Smooth muscle cell (in vitro differentiated cells): ENCODE measurements at regions not wholly inside any gene's neighbourhood (a gene's known extent, or its start where the extent isn't known, plus 50 kb on each side); places are given as distances from the start of the nearest gene placed in this dataset.

Source experiments
- DNase-seq: peaks from one replicate; lab custom pipeline; 2025; ENCODE audit not compliant: unreplicated experiment; lab: John Stamatoyannopoulos, UW
- H2AFZ ChIP-seq: fragments of 200-600 bp; sonication (generic); 2 replicates; pipeline ENCODE4 v1.6.0; 2016; ENCODE audit warnings: antibody characterized with exemption, low read depth, mild to moderate bottlenecking
- H3F3A ChIP-seq: fragments of 200-600 bp; sonication (generic); 2 replicates; pipeline ENCODE4 v1.6.0; 2017; ENCODE audit warnings: antibody characterized with exemption, low read depth
- H3K27ac ChIP-seq: fragments of 200-600 bp; sonication (generic); 2 replicates; pipeline ENCODE4 v1.5.1; 2016; ENCODE audit warnings: low read depth, mild to moderate bottlenecking
- H3K27me3 ChIP-seq: fragments of 200-600 bp; sonication (generic); 2 replicates; pipeline ENCODE4 v1.6.1; 2016; ENCODE audit warnings: low read depth, mild to moderate bottlenecking
- H3K36me3 ChIP-seq: fragments of 200-600 bp; sonication (generic); 2 replicates; pipeline ENCODE4 v1.5.1; 2016; ENCODE audit warnings: low read depth
- H3K4me1 ChIP-seq: fragments of 200-600 bp; sonication (generic); 2 replicates; pipeline ENCODE4 v1.5.1; 2016; ENCODE audit warnings: low read depth
- H3K4me2 ChIP-seq: fragments of 200-600 bp; sonication (generic); 2 replicates; pipeline ENCODE4 v1.6.0; 2016; ENCODE audit warnings: mild to moderate bottlenecking
- H3K4me3 ChIP-seq: fragments of 200-600 bp; sonication (generic); 2 replicates; pipeline ENCODE4 v1.5.1; 2016; ENCODE audit warnings: mild to moderate bottlenecking
- H3K79me2 ChIP-seq: fragments of 200-600 bp; sonication (generic); 2 replicates; pipeline ENCODE4 v1.6.0; 2016; ENCODE audit warnings: low read depth, mild to moderate bottlenecking
- H3K9ac ChIP-seq: fragments of 200-600 bp; sonication (generic); 2 replicates; pipeline ENCODE4 v1.6.0; 2016; ENCODE audit warnings: low read depth
- H3K9me3 ChIP-seq: fragments of 200-600 bp; sonication (generic); replicated peaks from 2 replicates; pipeline ENCODE4 v1.5.1; 2016; ENCODE audit warnings: low read depth
- H4K20me1 ChIP-seq: fragments of 200-600 bp; sonication (generic); 2 replicates; pipeline ENCODE4 v1.6.0; 2016; ENCODE audit warnings: low read depth
- CTCF ChIP-seq: fragments of 200-600 bp; sonication (generic); IDR thresholded peaks from 2 replicates; pipeline ENCODE4 v1.5.1; 2017; ENCODE audit warnings: borderline replicate concordance, mild to moderate bottlenecking, antibody characterized with exemption; ENCODE audit not compliant: insufficient read depth, poor library complexity, severe bottlenecking
- WGBS: methylation state at CpG from one replicate; pipeline ENCODE4 v1.1.7; 2016; ENCODE audit warnings: low lambda C conversion rate; 5-methylcytosine and 5-hydroxymethylcytosine counted together

- Histone ChIP-seq H3F3A (peaks cover 13% of the 10 kb centered on the region), H3K4me2 (no peak overlapping the region), H3K4me1 (peaks cover 7% of the 10 kb centered on the region), H3K4me3 (no peak overlapping the region), H3K27ac (no peak overlapping the region), H3K9me3 (no peaks in the 10 kb centered on the region), H2AFZ (no peak overlapping the region), H3K36me3 (no peaks in the 10 kb centered on the region), H3K79me2 (no peaks in the 10 kb centered on the region), H3K27me3 (no peaks in the 10 kb centered on the region), H4K20me1 (no peaks in the 10 kb centered on the region), H3K9ac (no peak overlapping the region)
- no peak for DNase-seq
- 98% methylated on average over 2 of the region's 2 CpGs for WGBS
- TF ChIP-seq CTCF: no peak
Observed at GRCh38 chr6:22752522-22752921, 183.2 kb downstream of the HDGFL1 start.

- Histone ChIP-seq H3K79me2 (no peaks in the 10 kb centered on the region), H3K4me2 (peak overlapping the region; percentile 53), H3K36me3 (no peaks in the 10 kb centered on the region), H3K27ac (peak overlapping the region; percentile 82), H3K4me3 (no peak overlapping the region), H3K4me1 (peaks cover 7% of the 10 kb centered on the region), H3F3A (peaks cover 13% of the 10 kb centered on the region), H4K20me1 (no peaks in the 10 kb centered on the region), H3K27me3 (no peaks in the 10 kb centered on the region), H2AFZ (peak overlapping the region; percentile 84), H3K9ac (no peak overlapping the region), H3K9me3 (no peaks in the 10 kb centered on the region)
- WGBS: 13% methylated on average over 2 of the region's 2 CpGs
- no peak for TF ChIP-seq CTCF
- DNase-seq: no peak
Observed at GRCh38 chr6:22754061-22754460, 184.7 kb downstream of the HDGFL1 start.

- Histone ChIP-seq H4K20me1 (no peaks in the 10 kb centered on the region), H3K27ac (no peak overlapping the region), H3K79me2 (no peaks in the 10 kb centered on the region), H3F3A (peaks cover 13% of the 10 kb centered on the region), H3K9me3 (no peaks in the 10 kb centered on the region), H2AFZ (peak overlapping the region; percentile 48), H3K27me3 (no peaks in the 10 kb centered on the region), H3K4me1 (peaks cover 7% of the 10 kb centered on the region), H3K4me3 (no peak overlapping the region), H3K36me3 (no peaks in the 10 kb centered on the region), H3K4me2 (no peak overlapping the region), H3K9ac (no peak overlapping the region)
- no peak for TF ChIP-seq CTCF
- DNase-seq: no peak
- 93% methylated on average over 4 of the region's 4 CpGs for WGBS
Observed at GRCh38 chr6:22755605-22756004, 186.2 kb downstream of the HDGFL1 start.

- Histone ChIP-seq H3K79me2 (no peaks in the 10 kb centered on the region), H3K27ac (peak overlapping the region; percentile 9), H3K36me3 (no peaks in the 10 kb centered on the region), H3K9me3 (no peaks in the 10 kb centered on the region), H3K9ac (no peak overlapping the region), H4K20me1 (no peaks in the 10 kb centered on the region), H3K4me1 (peaks cover 7% of the 10 kb centered on the region), H3K27me3 (no peaks in the 10 kb centered on the region), H2AFZ (peak overlapping the region; percentile 59), H3F3A (peaks cover 13% of the 10 kb centered on the region), H3K4me3 (no peak overlapping the region), H3K4me2 (no peak overlapping the region)
- no peak for TF ChIP-seq CTCF
- WGBS: 81% methylated on average over 3 of the region's 3 CpGs
- DNase-seq: no peak
Observed at GRCh38 chr6:22756365-22756764, 187.0 kb downstream of the HDGFL1 start.
